ENCODE measurements at regions not wholly inside any gene's neighbourhood (a gene's known extent, or its start where the extent isn't known, plus 50 kb on each side); places are given as distances from the start of the nearest gene placed in this dataset.
A peak's percentile ranks its signal among the peaks of the same experiment; 100 is the strongest.
"Not testable (repeated sequence)": the region's sequence is repeated elsewhere in the genome, so short reads cannot be mapped to it uniquely, and the experiment has no call there.

DNA sequence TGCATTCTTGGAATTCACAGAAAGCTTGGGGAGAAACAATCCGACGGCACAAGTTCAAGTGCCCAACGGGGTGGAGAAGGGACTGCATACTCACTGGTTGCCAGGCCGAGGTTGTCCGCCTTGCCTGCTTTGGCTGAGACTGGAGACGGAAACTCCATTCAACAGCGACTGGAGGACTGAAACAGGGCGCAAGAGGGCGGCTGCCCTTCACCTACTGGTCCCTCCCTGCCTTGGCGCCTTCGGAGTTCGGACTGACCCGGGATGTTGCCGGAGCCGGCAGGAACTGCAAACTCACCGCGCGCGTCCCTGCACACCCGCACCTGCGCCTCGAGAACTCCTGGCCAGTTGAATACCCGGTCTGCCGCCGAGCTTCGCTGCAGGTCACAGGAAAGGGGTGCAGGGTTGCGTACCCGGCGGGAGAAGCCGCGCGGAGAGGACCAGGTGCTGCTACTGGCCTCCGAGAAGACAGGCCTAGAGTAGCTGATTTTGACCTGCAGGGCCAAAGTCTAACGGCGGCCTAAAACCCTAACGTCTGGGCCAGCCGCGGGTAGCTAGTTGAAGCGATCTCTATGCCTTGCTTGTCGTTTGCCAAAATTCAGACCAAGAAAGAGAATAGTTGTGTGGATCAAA is 132.9 kb downstream of the FAM72B start:
- not testable (repeated sequence) for DNase-seq

DNA sequence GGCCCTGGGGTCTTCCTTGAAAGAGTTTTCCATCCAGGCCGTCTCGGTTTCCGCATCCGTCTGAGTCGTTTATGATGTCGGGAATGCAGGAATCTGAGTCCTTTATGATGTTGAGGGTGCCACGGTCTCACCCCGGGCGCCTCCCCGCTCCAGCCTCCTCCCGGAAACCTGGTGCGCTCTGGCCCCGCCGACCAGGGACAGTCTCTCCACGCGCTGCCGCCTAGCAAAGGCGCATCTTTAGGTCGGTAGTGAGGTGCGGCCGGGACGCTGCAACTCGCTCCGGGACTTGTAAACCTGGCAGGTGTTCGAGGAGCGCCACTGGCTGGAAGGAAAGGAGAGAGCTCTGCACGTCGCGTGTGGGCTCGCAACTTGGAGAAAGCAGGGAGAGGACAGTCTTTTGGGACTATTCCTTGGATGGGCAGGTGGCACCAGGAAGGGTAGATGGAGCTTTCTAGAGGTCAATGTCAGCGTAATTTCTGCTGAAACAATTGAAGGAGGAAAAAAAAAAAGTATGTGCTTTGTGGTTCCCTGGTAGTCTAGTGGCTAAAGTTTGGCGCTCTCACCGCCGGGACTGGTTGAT is 132.0 kb downstream of the FAM72B start:
- not testable (repeated sequence) for DNase-seq

DNA sequence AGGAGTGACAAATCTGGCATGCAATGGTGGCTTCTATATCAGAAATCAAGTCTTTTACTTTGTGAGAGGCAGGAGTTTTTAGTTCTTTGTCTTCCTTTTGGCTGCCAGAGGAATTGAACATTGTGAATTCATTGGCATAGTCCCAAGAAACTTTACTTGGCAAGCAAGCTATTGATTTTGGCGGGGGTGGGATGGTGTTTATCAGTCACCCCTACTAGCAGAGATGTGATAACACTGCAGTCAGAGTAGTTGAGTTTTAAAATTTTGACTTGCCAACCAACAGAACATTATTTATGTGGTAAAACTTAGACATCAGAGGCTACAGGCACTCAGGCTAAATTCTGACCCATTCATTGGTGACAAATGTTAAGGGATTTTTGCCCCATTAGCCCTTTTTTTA is 129.2 kb downstream of the FAM72B start:
- not testable (repeated sequence) for DNase-seq

DNA sequence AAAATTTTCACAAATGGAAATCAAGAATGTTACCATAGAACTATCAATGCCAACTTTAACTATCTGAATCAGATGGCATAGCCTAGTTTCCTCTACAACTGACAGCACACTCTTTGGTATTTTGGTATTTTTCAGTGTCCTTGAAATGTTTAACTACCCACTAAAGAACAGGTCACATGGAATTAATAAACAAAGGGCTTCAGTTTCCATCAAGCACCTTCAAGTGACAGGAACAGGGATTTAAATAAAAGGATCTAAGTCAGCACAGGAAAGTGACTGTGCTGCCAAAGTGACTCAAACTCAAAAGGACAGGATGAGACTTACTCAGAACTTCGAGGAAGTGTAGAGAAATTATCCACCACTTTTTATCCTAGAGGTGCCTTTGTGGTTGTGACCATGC is 117.2 kb downstream of the FAM72B start:
- not testable (repeated sequence) for DNase-seq

DNA sequence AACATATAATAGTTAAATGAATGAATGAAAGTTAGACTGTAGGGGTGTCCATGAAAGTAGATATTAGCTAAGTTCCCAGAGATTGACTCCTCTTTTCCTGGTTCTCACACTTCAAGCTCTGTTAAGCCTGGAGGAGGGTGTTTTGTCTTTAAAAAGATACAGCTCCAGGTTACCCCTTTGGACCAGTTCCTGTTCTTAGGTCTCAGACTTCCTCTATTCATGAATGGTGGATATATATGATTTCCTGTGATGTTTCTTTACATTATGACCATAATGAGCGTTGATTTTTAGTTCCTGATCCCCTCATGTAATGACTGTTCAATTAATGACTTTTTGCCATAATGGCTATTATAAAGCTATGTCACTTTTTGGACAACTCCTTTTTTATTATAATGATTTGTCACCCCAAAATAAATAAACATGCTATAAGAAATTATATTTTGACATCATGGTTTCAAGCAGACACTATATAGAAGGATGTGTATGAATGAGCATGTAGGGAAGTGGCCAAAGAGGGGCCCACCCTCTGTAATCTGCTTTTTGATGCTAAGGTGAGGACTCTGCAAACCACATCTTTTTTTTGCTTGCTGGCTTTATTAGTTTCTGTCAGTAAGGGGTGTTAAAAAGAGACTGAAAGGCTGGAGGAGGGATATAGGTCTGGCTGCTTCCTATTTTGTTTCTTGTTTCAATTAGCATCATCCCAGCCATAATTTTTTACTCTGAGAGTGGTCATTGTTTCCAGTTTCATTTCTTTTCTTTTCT is 115.2 kb downstream of the FAM72B start:
- DNase-seq: not testable (repeated sequence)

DNA sequence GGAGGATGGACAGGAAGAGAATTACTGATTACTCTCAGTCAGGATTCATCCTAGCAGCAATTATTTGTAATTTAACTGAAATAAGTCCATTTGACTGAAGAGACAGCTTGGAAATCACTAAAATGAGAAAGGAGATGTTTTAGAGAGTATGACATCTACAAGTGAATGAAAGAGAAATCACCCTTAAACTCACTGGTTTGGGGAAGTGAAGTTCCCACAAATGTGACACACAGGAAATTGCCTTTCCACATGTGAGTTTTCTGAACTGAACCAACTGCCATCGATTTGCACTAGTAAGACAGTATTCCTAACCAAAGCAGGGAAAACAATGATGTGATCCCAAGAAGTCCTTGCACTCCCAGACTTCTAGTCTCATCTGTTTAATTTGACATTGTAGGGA is 110.3 kb downstream of the FAM72B start:
- DNase-seq: not testable (repeated sequence)

DNA sequence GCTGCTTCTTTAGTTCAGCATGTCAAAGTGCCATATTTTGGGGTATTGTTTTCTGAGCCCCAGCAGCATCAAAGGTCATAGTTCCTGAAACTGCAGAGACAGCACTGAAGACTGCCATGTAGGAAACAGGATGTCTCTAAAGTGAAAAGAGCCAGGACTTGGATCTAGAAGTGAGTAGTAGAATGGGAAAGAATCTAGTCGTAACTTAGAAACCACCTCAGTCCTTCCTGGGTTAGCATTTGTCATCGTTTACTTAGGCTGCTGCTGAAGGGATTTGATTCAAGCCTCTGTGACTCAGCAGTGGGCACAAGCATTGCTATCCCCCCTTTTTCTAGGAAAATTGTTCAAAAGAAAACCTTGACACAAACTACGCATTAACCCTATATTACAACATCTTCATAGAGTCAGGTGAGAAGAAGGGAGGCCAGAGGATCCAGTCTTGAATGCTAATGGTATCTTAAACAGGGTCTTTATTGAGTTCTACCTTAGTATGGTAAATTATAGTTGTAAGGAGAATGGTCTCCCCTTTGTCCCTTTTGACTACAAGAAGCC is 108.8 kb downstream of the FAM72B start:
- DNase-seq: not testable (repeated sequence)

DNA sequence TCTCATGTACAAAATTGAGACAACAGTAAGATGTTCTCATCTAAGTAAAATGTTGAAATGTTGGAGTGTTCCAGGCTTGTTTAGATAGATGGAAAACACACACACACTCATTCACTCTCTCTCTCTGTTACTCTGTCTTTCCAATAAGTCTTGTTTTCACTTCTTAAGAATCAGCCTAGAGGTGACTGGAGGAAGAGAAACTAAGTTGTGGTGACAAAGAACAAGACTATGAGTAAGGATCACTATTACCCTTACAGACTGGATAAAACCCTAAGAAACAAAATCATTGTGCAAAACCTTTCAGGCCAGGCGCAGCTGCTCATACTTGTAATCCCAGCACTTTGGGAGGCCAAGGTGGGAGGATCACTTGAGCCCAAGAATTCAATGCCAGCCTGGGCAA is 107.5 kb downstream of the FAM72B start:
- not testable (repeated sequence) for DNase-seq

DNA sequence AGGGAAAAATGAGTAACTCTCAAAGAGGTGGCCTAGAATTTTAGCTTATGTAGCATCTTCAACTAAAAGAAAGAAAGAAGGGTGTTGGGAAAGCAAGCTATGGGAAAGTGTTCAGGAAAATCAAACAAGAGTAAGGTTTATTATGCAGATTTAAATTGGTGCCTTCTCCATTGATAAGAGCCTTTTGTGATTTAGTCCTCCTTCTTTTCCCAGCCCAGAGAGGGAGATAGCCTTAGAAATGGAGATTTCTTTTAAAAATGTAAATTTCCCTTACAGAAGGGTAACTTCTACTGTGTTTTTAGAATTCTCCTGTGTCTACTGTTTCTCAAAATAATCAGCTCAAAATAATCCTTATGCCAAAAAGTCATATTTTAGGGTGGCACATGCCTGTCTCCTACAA is 104.5 kb downstream of the FAM72B start:
- not testable (repeated sequence) for DNase-seq

DNA sequence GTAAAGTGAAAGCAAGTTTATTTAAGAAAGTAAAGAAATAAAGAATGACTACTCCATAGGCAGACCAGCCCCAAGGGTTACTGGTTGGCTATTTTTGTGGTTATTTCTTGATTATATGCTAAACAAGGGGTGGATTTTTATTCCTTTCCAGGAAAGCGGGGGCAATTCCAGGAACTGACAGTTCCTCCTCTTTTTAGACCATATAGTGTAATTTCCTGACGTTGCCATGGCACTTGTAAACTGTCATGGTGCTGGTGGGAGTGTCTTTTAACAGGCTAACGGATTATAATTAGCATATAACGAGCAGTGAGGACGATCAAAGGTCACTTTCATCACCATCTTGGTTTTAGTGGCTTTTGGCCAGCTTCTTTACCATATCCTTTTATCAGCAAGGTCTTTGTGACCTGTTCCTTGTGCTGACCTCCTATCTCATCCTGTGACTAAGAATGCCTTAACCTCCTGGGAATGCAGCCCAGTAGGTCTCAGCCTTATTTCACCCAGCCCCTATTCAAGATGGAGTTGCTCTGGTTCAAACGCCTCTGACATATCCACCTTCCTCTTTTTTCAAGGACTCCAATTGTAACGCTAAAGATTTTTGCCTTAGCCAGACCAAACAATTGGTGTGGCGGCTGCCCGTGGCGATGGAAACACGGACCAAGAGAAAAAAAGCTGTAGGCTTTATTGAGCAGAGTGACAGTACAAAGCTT is 103.8 kb downstream of the FAM72B start:
- not testable (repeated sequence) for DNase-seq

DNA sequence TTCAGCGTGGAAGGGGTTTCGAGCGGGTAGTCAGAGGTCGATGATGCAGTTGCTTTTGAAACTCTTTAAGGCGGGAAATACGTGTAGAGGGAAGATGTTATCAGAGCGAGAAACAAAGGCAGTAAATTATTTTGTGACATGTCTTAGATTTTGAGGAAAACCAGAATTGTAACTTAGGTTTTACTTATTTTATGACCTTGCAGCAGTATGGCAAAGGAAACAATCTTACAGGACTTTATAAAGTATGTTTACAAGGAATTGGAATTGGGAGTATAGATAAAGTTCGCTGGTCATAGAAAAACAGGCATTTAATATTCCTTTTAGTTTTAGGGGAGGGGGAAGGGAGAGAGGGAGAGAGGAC is 103.3 kb downstream of the FAM72B start:
- DNase-seq: not testable (repeated sequence)

DNA sequence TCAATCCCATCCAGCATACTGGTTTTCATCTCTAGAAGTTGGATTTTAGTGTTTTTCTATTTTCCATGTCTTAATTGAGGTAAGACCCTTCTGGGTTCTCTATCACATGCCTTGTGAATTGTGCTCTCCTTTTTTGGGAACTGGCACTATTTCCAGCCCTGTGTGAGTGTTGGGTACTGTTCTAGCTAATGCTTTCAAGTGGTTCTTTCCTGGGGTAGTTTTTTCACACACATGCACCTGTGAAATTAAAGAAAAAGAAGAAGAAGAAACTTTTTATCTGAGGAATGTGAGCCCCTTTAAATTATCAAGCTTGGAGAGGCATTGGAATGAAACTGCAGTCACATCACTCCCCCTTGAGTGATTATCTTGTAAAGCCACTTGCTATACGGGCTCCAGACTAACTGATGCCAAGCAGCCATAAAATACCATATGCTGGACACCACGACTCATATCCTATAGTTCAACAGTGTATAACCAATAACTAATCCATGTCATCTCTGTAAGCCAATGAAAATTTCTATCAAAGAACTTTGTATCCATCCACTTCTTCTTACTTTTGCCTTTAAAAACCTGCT is 102.4 kb downstream of the FAM72B start:
- not testable (repeated sequence) for DNase-seq

DNA sequence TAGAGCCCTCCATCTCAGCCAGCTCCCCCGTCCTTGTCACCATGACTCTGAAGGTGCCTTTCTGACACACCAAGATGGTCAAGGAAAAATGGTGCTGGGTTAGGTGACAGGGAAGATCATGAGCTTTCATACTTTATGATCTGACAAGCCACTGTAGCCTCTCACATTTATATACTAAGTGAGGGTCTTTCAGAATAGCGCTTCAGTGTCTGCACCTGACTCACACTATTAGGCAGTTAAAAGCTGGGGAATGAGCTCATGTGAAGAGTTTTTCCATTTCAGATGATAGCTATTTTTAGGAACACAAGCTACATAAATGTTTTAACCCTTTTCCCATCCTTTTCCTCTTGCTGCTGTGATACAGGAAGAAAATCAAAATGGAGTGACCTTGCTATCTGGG is 101.1 kb downstream of the FAM72B start:
- not testable (repeated sequence) for DNase-seq

DNA sequence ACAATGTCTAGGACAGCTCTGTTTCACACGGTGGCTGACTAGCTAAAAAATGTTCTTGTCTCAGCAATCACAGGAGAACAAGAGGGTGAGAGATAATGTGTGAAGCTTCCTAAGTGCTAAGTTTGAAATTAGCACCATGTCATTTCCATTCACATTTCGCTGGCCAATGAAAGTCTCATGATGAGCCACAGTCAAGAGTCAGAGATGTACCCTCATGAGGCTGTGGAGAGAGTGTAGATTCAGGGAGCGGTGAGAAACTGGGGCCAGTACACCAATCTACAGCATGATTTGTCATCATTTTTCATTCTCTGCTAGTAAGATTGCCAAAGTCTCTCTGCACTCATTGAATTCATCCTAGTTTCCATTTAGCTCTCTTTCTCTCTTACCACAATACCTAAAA is 97.9 kb downstream of the FAM72B start:
- not testable (repeated sequence) for DNase-seq

DNA sequence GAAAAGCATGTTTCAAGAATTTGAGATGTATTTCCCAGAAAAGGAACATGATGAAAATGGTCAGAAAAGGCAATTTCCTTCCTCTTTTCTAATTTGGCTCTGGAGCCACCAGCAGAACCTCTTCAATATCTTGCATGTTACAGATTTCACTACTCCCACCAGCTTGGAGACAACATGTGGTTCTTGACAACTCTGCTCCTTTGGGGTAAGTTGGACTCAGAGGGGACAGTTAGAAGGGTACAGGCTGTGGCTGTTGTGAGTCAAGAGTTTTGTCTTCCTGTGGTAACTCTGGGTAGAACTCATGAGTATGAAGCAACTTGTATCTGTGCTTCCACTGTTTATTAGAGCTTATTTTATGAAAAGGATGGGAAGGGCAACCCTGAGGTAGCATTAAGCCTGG is 96.9 kb downstream of the FAM72B start:
- DNase-seq: not testable (repeated sequence)

DNA sequence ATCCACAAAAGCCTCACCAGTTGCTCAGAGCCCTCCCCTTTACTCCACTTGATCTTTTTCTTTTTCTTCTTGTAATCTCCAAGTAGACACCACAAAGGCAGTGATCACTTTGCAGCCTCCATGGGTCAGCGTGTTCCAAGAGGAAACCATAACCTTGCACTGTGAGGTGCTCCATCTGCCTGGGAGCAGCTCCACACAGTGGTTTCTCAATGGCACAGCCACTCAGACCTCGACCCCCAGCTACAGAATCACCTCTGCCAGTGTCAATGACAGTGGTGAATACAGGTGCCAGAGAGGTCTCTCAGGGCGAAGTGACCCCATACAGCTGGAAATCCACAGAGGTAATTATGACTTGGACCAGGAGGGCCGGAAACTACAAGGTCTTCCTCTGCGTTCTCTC is 95.6 kb downstream of the FAM72B start:
- not testable (repeated sequence) for DNase-seq

DNA sequence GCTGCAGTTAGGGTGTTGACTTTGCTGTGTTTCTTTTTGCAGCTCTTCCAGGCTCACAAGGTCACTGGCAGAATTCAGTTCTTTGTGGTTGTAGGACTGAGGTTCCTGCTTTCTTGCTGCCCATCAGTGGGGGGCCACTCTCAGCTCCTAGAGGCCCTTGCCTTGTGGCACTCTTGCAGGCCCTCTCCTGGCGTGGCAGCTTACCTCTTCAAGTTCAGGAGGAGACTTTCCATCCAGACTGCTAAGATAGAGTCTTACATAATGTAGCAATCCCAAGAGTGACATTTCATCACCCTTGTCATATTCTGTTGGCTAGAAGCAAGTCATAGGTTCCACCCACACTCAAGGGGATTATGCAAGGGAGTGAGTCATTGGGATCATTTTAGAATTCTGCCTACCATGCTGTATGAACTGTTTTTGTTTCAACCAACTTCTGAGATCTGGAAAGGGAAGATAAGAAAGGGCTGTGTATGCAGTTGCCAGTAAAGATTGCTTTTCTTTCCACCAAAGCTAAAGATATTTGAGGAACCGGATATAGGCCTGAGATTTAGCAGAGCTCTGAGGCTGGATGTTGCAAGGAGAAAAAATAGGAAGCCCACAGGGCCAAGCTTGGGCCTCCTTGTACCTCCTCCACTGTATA is 91.7 kb downstream of the FAM72B start:
- DNase-seq: not testable (repeated sequence)

DNA sequence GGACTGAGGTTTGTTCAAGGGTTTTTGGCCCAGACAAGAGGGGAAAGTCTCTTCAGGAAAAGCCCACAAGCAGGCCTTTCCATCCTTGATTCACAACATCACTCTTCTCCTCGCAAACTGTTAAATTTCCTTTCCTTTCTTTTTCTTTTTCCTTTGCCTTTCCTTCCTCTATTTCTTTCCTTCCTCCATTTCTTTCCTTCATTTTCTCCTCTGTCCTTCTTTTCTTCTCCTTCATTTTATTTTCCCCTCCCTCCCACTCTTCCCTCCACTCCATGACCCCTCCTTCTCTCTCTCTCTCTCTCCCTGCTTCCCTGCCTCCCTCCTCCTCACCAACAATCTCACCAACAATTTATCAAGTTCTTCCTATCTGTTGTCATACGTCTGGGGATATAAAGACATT is 89.1 kb downstream of the FAM72B start:
- DNase-seq: not testable (repeated sequence)

DNA sequence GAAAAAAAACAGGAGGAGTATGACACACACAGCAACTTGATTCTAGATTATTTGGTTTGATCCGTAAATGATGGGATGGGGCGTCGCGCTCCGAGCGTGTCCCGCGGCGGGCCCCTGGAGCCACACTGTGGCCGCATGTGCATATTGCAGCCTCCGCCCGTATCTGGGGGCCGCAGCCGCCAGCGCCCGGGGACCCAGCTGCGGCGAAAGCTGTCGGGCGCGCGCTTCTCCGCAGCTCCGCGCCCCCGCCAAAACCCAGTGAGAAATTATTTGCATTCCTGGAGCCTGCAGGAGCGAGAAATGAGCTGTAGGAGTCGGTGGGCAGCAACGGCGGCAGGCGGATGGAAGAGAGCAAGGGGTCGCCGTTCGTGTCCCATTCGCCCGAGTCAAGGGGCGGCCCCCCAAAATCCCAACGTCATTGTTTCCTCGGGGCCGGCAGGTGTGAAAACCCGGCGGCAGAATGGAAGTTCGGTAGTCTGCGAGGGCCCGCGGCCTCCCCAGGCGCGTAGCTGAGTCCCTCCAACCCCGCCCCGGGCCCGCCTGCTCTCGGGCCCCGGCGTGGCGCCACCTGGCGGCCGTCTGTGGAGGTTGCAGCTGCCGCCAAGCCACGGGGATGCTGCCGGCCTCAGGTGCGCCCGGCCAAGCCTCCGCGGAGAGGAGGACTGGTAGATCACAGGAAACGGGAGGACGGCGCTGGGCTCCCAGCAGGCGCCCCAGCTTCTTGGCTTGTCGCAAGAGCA is 86.8 kb downstream of the FAM72B start:
- peak; percentile 53 to 70 for DNase-seq

DNA sequence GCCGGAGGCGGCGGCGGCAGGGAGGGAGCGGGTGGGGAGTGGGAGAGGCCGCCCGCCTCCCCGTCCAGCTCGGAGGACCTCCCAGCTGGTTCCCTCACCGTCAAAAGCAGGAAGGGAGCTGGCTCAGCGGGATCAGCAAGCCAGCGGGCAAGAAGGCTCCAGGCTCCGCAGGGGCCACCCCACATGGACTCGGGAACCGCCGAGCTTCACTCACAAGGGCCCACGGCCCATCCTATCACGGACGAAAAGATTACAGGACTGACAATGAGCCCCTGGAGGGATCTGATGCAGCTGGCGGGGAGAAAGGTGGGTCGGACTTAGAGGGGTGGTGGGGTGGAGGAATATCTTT is 86.3 kb downstream of the FAM72B start:
- peak in 1 of 2 donors; percentile 0 for DNase-seq

DNA sequence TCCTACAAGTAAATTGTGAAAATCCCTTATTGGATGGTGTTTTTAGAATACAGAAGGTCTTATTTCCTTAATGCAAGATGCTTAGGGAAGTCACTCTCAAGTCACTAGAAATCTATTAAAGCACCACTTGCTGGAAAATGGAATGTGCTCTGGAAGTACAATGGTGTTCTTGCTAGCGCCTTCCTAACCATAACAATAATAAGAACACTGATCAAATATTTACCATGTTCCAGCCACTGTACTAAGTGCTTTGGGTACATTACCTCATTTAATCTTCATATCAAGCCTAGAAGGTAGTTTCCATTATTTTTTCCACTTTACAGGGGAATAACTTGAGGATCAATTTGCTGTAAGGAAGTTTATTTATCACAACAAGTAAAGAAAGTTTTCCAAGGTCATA is 75.1 kb downstream of the FAM72B start:
- DNase-seq: not testable (repeated sequence)
